NCI-H1092 (cell line): ENCODE measurements at regions not wholly inside any gene's neighbourhood (a gene's known extent, or its start where the extent isn't known, plus 50 kb on each side); places are given as distances from the start of the nearest gene placed in this dataset.
"Not testable (repeated sequence)": the region's sequence is repeated elsewhere in the genome, so short reads cannot be mapped to it uniquely, and the experiment has no call there.

Experiments
- DNase-seq: peaks from one replicate; lab custom pipeline; 2025; lab: John Stamatoyannopoulos, UW

GRCh38 chr21:23982546-23982945 lies 1624.7 kb downstream of the MRPL39 start:
- DNase-seq: no peak

GRCh38 chr21:23977971-23978370 lies 1629.3 kb downstream of the MRPL39 start:
- DNase-seq: no peak

GRCh38 chr21:23968722-23969647 lies 1638.3 kb downstream of the MRPL39 start:
- DNase-seq: peak; percentile 78

- DNase-seq: peak; percentile 64
Observed at GRCh38 chr21:23968008-23968407, 1639.3 kb downstream of the MRPL39 start.

- DNase-seq: no peak
Observed at GRCh38 chr21:23963454-23963853, 1643.8 kb downstream of the MRPL39 start.

- DNase-seq: no peak
Observed at GRCh38 chr21:23960769-23961168, 1646.5 kb downstream of the MRPL39 start.

- no peak for DNase-seq
Observed at GRCh38 chr21:23955135-23955843, 1652.0 kb downstream of the MRPL39 start.

- no peak for DNase-seq
Observed at GRCh38 chr21:23952269-23952668, 1655.0 kb downstream of the MRPL39 start.

GRCh38 chr21:23951251-23951650 lies 1656.0 kb downstream of the MRPL39 start:
- no peak for DNase-seq

- DNase-seq: no peak
Observed at GRCh38 chr21:23950344-23950743, 1656.9 kb downstream of the MRPL39 start.

GRCh38 chr21:23949493-23949892 lies 1657.8 kb downstream of the MRPL39 start:
- no peak for DNase-seq

GRCh38 chr21:23939369-23940065 lies 1667.8 kb downstream of the MRPL39 start:
- no peak for DNase-seq

GRCh38 chr21:23936991-23937390 lies 1670.3 kb downstream of the MRPL39 start:
- DNase-seq: no peak

GRCh38 chr21:23936224-23936623 lies 1671.1 kb downstream of the MRPL39 start:
- no peak for DNase-seq

- no peak for DNase-seq
Observed at GRCh38 chr21:23930565-23930964, 1676.7 kb downstream of the MRPL39 start.

- DNase-seq: not testable (repeated sequence)
Observed at GRCh38 chr21:23926430-23926829, 1680.9 kb downstream of the MRPL39 start.

GRCh38 chr21:23921670-23922418 lies 1685.4 kb downstream of the MRPL39 start:
- DNase-seq: no peak

- DNase-seq: no peak
Observed at GRCh38 chr21:23900727-23901126, 1706.6 kb downstream of the MRPL39 start.

GRCh38 chr21:23899561-23899960 lies 1707.7 kb downstream of the MRPL39 start:
- DNase-seq: no peak

- DNase-seq: no peak
Observed at GRCh38 chr21:23890652-23891051, 1716.6 kb downstream of the MRPL39 start.

GRCh38 chr21:23887725-23888306 lies 1719.5 kb downstream of the MRPL39 start:
- no peak for DNase-seq
